GM19023 (cell line): ENCODE measurements at regions not wholly inside any gene's neighbourhood (a gene's known extent, or its start where the extent isn't known, plus 50 kb on each side); places are given as distances from the start of the nearest gene placed in this dataset.
"Not testable (repeated sequence)": the region's sequence is repeated elsewhere in the genome, so short reads cannot be mapped to it uniquely, and the experiment has no call there.

Experiments used
- ATAC-seq: cut with Tn5 transposase; IDR thresholded peaks from one replicate; pipeline ENCODE4 v1.9.1; 2021; ENCODE audit warnings: mild to moderate bottlenecking, moderate library complexity; ENCODE audit not compliant: unreplicated experiment

- ATAC-seq = no peak
These were observed 94.4 kb upstream of the XPO1 start for GRCh38 chr2:61632276-61633169.

- ATAC-seq = no peak
These were observed 93.2 kb upstream of the XPO1 start for GRCh38 chr2:61631321-61631720.

DNA sequence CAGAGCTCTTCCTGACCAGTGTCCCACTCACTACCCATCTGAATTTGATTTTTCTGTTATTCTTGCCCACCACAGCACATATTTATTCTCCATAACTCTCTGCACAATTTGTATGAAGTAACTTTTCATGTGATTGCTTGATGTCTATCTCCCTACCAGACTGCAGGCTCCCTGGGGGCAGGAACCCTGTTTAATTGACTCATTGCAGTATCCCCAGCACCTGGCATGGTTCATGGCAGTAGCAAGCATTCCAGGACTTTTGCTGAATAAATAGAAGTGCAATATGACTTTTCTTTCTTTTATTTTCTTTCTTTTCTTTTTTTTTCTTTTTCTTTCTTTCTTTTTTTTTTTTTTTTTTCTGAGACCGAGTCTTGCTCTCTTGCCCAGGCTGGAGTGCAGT, 88.7 kb upstream of the XPO1 start:
- ATAC-seq = no peak

- no peak for ATAC-seq
These were observed 85.6 kb upstream of the XPO1 start for GRCh38 chr2:61623747-61624146.

GRCh38 chr2:61620244-61621159, 82.3 kb upstream of the XPO1 start:
- ATAC-seq = no peak

DNA sequence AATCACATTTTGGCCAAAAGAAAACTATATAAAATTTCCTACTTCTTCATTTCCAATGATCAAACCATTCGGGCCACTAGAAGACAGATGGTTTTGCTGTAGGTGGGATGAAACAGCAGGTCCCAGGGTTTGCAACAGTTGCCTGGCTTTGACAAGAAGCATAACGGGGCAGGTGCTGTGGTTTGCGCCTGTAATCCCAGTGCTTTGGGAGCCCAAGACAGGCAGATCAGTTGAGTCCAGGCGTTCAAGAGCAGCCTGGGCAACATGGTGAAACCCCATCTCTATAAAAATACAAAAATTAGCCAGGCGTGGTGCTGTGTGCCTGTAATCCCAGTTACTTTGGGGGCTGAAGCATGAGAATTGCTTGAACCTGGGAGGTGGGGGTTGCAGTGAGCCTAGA, 81.4 kb upstream of the XPO1 start:
- ATAC-seq = no peak

GRCh38 chr2:61617610-61618009, 79.5 kb upstream of the XPO1 start:
- no peak for ATAC-seq

GRCh38 chr2:61605245-61605644, 67.1 kb upstream of the XPO1 start:
- ATAC-seq = no peak

DNA sequence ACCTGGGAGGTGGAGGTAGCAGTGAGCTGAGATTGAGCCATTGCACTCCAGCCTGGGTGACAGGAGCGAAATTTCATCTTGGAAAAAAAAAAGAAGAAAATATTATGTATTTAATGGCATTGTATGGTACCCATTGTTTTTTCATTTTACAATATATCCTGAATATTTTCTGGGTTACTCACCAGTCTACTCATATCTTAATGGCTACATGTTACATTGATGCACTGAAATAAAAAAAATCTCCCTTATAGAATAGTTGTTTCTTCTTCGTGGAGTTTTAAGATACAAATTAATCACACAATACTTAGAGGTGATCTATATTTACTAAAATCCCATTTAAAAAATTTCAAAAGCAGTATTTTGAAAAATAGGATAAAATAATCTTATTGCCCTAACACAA, 66.3 kb upstream of the XPO1 start:
- no peak for ATAC-seq

DNA sequence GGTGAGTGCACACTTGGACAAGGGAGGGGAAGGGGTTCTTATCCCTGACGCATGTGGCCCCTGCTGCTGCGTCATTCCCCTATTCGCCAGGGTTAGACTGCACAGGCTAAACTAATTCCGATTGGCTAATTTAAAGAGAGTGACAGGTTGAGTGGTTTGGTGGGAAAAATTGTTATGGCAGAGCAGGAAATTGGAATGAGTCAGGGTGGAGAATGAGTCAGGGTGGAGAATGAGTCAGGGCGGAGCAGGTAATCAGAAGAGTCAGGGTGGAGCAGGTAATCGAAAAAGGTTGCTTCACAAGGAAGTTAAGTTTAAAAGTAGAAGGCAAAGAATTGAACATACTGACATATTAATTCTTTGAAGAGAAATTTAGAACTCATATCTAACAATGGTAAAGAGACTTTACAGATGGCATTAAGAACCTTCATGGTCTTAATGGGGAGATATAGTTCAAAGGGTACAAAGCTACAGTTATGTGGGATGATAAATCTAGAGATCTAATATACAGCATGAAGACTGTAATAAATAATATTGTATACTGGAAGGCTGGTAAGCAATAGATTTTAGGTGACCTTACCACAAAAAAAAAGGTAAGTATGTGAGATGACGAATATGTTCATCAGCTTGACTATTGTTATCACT, 60.5 kb upstream of the XPO1 start:
- not testable (repeated sequence) for ATAC-seq

- no peak for ATAC-seq
These were observed 59.4 kb upstream of the XPO1 start for GRCh38 chr2:61597300-61598289.

DNA sequence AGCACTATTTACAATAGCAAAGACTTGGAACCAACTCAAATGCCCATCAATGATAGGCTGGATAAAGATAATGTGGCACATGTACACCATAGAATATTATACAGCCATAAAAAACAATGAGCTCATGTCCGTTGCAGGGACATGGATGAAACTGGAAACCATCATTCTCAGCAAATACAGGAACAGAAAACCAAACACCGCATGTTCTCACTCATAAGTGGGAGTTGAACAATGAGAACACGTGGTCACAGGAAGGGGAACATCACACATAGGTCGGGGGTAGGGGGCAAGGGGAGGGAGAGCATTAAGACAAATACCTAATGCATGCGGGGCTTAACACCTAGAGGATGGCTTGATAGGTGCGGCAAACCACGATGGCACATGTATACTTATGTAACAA, 56.0 kb upstream of the XPO1 start:
- ATAC-seq = not testable (repeated sequence)

GRCh38 chr2:61593648-61594047, 55.5 kb upstream of the XPO1 start:
- not testable (repeated sequence) for ATAC-seq

- ATAC-seq = no peak
These were observed 52.1 kb upstream of the XPO1 start for GRCh38 chr2:61590214-61590613.

GRCh38 chr2:61588566-61588965, 50.4 kb upstream of the XPO1 start:
- ATAC-seq = no peak
